CD4-positive, alpha-beta T cell treated with Interferon alpha-2 for 1 hour (primary cell): ENCODE measurements at regions not wholly inside any gene's neighbourhood (a gene's known extent, or its start where the extent isn't known, plus 50 kb on each side); places are given as distances from the start of the nearest gene placed in this dataset.
"Not testable (repeated sequence)": the region's sequence is repeated elsewhere in the genome, so short reads cannot be mapped to it uniquely, and the experiment has no call there.

ENCODE experiments used
- DNase-seq, 2 donors: peaks; one replicate each; pipeline ENCODE4 v3.0.0-alpha.2; 2020 to 2022

- DNase-seq = not testable (repeated sequence)
Observed at GRCh38 chr16:15307184-15307583, 70.9 kb downstream of the NPIPA5 start.

GRCh38 chr16:15305889-15306288, 72.2 kb downstream of the NPIPA5 start:
- not testable (repeated sequence) for DNase-seq

GRCh38 chr16:15303667-15304324, 74.3 kb downstream of the NPIPA5 start:
- not testable (repeated sequence) for DNase-seq

GRCh38 chr16:15297104-15297503, 81.0 kb downstream of the NPIPA5 start:
- not testable (repeated sequence) for DNase-seq

- DNase-seq = not testable (repeated sequence)
Observed at GRCh38 chr16:15274796-15275195, 103.3 kb downstream of the NPIPA5 start.

- DNase-seq = not testable (repeated sequence)
Observed at GRCh38 chr16:15273964-15274363, 104.1 kb downstream of the NPIPA5 start.

GRCh38 chr16:15266941-15267340, 111.2 kb downstream of the NPIPA5 start:
- DNase-seq = not testable (repeated sequence)

- DNase-seq = not testable (repeated sequence)
Observed at GRCh38 chr16:15262212-15262611, 115.9 kb downstream of the NPIPA5 start.

GRCh38 chr16:15247971-15248370, 130.1 kb downstream of the NPIPA5 start:
- DNase-seq = not testable (repeated sequence)

- not testable (repeated sequence) for DNase-seq
Observed at GRCh38 chr16:15236674-15237323, 141.3 kb downstream of the NPIPA5 start.

GRCh38 chr16:15235140-15235539, 141.1 kb upstream of the RRN3 start:
- DNase-seq = not testable (repeated sequence)

GRCh38 chr16:15234702-15235101, 140.6 kb upstream of the RRN3 start:
- not testable (repeated sequence) for DNase-seq

GRCh38 chr16:15230432-15230831, 136.4 kb upstream of the RRN3 start:
- not testable (repeated sequence) for DNase-seq

GRCh38 chr16:15229661-15230060, 135.6 kb upstream of the RRN3 start:
- not testable (repeated sequence) for DNase-seq

GRCh38 chr16:15224651-15225050, 130.6 kb upstream of the RRN3 start:
- not testable (repeated sequence) for DNase-seq

GRCh38 chr16:15223398-15223797, 129.3 kb upstream of the RRN3 start:
- DNase-seq = not testable (repeated sequence)

GRCh38 chr16:15219679-15220615, 125.9 kb upstream of the RRN3 start:
- DNase-seq = peak in 1 of 2 donors; percentile 12

- not testable (repeated sequence) for DNase-seq
Observed at GRCh38 chr16:15218856-15219500, 124.9 kb upstream of the RRN3 start.

- not testable (repeated sequence) for DNase-seq
Observed at GRCh38 chr16:15207202-15207981, 113.3 kb upstream of the RRN3 start.

- not testable (repeated sequence) for DNase-seq
Observed at GRCh38 chr16:15206439-15206838, 112.4 kb upstream of the RRN3 start.

- DNase-seq = not testable (repeated sequence)
Observed at GRCh38 chr16:15205939-15206338, 111.9 kb upstream of the RRN3 start.

GRCh38 chr16:15204571-15204970, 110.5 kb upstream of the RRN3 start:
- DNase-seq = not testable (repeated sequence)
